ENCODE measurements at regions not wholly inside any gene's neighbourhood (a gene's known extent, or its start where the extent isn't known, plus 50 kb on each side); places are given as distances from the start of the nearest gene placed in this dataset.
A peak's percentile ranks its signal among the peaks of the same experiment; 100 is the strongest.

GRCh38 chr4:56200275-56200674 lies 187.0 kb downstream of the AASDH start:
- DNase-seq = no peak

GRCh38 chr4:56198265-56198664 lies 189.0 kb downstream of the AASDH start:
- no peak for DNase-seq

GRCh38 chr4:56197387-56197786 lies 189.9 kb downstream of the AASDH start:
- peak; percentile 63 for DNase-seq

- DNase-seq = no peak
Measured at GRCh38 chr4:56195025-56195424, 192.3 kb downstream of the AASDH start.

DNA sequence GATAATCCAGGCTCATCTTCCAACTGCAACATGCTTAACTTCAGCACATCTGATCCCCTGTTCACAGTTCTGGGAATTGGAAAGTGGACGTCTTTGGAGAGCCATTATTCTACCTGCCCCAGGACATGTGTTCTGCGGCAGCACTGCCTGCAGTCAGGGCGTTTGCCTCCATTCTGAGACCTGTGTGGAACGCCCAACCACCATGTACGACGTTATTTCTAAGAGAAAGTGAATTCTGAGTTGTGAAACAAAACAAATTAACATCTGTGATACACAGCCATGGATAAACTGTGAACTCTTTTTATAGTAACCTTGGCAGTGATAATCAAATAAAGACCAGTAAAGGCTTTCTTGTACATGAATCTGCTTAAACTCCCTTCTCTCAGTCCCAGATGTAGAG lies 195.8 kb downstream of the AASDH start:
- no peak for DNase-seq

DNA sequence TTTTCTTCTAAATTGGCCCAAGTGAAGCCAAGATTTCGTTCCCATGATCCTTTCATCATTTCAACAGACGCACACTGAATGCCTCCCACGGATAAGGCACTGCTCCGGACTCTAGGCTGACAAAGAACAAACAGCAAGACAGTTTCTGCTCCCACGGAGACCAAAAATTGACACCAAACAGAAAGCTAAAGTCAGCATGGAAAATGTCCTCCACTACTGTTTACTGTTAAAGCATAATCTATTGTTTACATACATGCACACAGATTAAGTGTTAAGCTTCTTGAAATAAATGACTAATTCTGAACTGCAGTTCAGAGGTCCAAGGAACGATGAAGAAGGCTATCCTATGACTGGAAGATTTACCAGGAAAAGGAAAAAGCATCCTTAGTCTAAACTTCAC lies 199.6 kb downstream of the AASDH start:
- no peak for DNase-seq

GRCh38 chr4:56186808-56187523 lies 200.3 kb downstream of the AASDH start:
- no peak for DNase-seq

- no peak for DNase-seq
Measured at GRCh38 chr4:56185901-56186300, 201.4 kb downstream of the AASDH start.

DNA sequence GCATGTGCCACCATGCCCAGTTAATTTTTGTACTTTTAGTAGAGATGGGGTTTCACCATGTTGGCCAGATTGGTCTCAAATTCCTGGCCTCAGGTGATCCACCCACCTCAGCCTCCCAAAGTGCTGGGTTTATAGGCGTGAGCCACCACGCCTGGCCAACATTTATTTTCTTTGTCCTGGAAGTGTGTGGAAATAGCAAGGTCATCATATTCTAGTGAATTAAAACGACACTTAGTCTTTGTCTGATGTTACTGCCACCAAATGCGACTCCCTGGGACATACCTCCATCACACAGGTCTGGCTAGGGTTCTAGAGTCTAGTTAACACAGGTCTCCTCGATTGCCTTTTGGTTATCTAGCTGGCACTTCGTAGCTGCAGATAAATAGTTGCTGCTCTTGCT lies 203.1 kb downstream of the AASDH start:
- no peak for DNase-seq

DNA sequence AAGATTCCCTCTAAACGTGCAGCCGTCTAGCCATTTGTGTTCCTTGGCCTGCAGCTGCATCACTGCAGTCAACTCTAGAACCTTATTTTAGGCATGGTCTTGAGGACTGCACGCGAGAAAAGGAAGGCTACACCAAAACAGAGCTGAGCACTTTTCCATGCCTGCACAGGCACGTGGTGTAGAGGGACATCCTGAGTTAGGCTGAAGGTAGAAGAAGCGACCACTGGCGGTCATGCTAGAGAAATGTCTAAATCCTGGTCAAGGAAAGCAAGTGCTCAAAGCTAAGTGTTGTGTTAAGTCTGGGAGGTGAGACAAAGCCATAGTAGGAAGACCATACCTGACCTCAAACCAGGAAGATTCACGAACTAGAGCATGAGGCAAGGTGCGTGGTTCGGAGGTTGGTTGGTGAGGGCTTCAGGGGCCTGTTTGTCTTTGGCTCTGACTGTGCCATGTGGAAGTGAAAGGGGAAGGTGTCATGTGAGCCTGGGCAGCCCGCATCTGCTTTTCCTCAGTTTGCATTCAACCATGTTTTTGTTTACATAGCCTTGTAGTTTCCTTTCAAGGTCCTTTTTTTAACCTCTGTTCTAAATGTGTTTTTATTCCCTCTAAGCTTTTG lies 203.8 kb downstream of the AASDH start:
- DNase-seq = no peak

GRCh38 chr4:56182356-56182755 lies 204.9 kb downstream of the AASDH start:
- DNase-seq = no peak

GRCh38 chr4:56181140-56181953 lies 205.9 kb downstream of the AASDH start:
- DNase-seq = peak; percentile 41

- DNase-seq = no peak
Measured at GRCh38 chr4:56169061-56169460, 218.2 kb downstream of the AASDH start.

- no peak for DNase-seq
Measured at GRCh38 chr4:56164907-56165306, 216.2 kb downstream of the CEP135 start.

DNA sequence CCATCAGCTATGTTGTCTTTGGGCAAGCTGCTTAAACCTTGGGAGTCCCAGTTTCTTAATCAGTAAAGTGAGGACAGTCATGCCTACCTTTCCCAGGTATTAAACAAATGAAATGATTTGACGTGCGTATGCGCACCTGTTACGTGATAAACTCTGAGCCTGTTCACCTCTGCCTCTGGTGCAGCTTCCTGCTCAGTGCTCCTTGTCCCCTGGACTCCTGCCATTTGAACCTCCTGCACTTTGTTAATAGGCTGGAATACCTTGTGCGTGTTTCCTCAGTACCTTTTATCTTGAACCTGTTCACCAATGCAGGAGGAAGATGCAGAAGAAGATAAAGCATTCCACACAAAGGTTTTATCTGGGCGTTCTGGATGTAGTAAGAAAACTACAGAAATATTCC lies 211.9 kb downstream of the CEP135 start:
- no peak for DNase-seq

DNA sequence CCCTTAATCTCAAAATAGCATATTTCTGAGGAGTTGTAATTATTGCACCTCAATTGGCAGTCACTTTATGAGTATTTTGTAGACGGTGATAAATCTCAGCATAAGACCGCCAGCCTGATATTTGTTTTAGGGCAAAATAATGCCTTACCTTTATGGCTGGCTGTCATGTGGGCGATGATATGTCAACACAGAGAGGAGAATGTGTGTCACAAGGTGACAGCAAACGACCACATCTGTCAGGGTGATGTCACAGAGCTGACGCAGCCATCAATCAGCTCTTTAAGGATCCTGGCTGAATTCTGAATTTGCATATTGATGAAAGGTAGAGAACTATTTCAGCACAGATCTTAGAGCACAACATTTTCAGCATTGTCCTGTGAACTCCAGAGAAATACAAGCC lies 209.7 kb downstream of the CEP135 start:
- no peak for DNase-seq

DNA sequence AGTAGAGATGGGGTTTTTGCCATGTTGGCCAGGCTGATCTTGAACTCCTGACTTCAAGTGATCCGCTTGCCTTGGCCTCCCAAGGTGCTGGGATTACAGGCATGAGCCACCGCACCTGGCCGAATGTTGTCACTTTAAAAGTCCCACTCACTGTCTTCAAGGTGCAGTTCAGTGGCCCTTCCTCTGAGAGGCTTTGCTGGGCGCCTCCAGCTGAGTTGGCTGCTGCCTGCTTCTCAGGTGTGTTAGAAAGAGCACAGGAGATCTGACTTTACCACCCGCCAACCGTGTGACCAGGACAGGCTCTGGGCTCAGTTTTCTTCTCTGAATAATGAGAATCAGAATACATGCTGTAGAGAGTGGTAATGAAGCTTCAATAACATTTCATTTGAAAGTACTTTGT lies 207.4 kb downstream of the CEP135 start:
- no peak for DNase-seq

DNA sequence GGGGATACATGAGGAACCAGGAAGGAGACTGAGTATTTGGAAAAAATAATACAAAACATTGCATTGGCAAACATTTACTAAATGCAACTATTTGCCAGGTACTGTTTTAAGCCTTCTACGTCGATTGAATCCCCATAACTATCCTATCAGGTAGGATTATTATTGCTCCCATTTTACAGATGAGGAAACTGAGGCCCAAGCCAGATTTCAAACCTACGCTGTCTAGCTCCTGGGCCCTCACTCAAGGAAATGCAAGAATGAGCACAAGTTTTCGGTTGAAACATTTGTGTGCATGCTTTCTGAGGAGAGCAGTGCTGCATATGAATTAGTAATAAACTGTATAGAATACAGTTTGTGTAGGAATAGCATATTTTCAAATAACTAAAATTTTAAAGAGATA lies 206.7 kb downstream of the CEP135 start:
- no peak for DNase-seq

DNA sequence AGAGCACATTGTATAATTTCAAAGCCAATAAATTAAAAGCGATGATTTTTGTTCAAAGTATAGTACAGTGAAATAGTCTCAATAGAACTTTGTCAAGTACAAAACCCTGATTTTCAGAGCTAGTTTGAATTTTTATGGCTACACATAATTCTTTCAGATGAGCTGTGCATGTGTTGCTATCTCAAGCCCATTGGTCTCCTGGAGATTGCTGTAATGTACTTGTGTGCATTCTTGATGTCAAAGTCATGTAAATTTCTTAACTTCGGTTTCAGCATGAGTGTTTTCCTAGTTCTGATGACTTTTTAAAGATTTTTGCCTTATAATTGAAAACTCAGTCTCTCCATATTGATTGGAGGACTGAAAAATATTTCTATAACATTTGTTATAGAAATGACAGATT lies 200.8 kb downstream of the CEP135 start:
- peak; percentile 78 for DNase-seq

GRCh38 chr4:56148428-56148827 lies 199.7 kb downstream of the CEP135 start:
- DNase-seq = peak; percentile 64

- DNase-seq = peak; percentile 14
Measured at GRCh38 chr4:56147371-56147770, 198.6 kb downstream of the CEP135 start.

GRCh38 chr4:56146956-56147355 lies 198.2 kb downstream of the CEP135 start:
- DNase-seq = no peak

GRCh38 chr4:56142088-56142487 lies 193.3 kb downstream of the CEP135 start:
- DNase-seq = no peak

All from fibroblast of skin of scalp (primary cell).